ENCODE measurements at regions not wholly inside any gene's neighbourhood (a gene's known extent, or its start where the extent isn't known, plus 50 kb on each side); places are given as distances from the start of the nearest gene placed in this dataset.

DNA sequence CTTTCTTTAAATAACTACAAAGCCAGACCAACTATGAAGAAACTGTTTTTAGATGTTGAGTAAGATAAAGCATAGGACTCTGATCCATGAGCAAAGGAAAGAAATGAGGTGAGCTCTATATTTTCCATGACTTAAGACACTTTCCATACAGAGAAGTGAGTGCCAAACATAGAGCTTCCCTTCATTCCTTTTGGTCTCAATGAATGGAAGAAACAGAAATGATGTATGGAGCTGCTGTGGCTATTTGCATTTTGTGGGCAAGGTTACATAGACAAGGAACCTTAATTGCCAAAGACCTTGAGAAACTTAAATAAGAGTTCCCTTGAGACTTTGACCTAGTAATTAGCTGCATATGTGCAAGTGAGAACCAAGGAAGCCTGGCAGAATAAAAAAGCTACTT, 1152.2 kb downstream of the XPNPEP1 start:
- no peak for TF ChIP-seq EZH2phosphoT487 (IDR thresholded peaks at IDR 0.05; ENCODE audit: borderline replicate concordance)
- TF ChIP-seq, protein P1, sequence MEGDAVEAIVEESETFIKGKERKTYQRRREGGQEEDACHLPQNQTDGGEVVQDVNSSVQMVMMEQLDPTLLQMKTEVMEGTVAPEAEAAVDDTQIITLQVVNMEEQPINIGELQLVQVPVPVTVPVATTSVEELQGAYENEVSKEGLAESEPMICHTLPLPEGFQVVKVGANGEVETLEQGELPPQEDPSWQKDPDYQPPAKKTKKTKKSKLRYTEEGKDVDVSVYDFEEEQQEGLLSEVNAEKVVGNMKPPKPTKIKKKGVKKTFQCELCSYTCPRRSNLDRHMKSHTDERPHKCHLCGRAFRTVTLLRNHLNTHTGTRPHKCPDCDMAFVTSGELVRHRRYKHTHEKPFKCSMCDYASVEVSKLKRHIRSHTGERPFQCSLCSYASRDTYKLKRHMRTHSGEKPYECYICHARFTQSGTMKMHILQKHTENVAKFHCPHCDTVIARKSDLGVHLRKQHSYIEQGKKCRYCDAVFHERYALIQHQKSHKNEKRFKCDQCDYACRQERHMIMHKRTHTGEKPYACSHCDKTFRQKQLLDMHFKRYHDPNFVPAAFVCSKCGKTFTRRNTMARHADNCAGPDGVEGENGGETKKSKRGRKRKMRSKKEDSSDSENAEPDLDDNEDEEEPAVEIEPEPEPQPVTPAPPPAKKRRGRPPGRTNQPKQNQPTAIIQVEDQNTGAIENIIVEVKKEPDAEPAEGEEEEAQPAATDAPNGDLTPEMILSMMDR (conservative IDR thresholded peaks at IDR 0.05; ENCODE audit: low read length) = no peak
- H3K9me2 ChIP-seq (replicated peaks; ENCODE audit: low read depth, low read length) = no peaks in the 10 kb centered on the region
- H3K4me1 ChIP-seq (ENCODE audit: insufficient read depth, low read length, poor library complexity, severe bottlenecking) = no peaks in the 10 kb centered on the region
- H3K4me2 ChIP-seq (ENCODE audit: low read depth, low read length, poor library complexity, severe bottlenecking) = no peak overlapping the region
- H3K4me3 ChIP-seq (ENCODE audit: low read length, poor library complexity, severe bottlenecking) = no peak overlapping the region
- H3K36me3 ChIP-seq (ENCODE audit: insufficient read depth, low read length) = no peaks in the 10 kb centered on the region
- H4K20me1 ChIP-seq (ENCODE audit: insufficient read depth, low read length, poor library complexity, severe bottlenecking) = no peaks in the 10 kb centered on the region
- H3K27me3 ChIP-seq (ENCODE audit: insufficient read depth, low read length, poor library complexity, severe bottlenecking) = no peaks in the 10 kb centered on the region
- H3K9me3 ChIP-seq (ENCODE audit: insufficient read depth, low read depth, low read length) = no peaks in the 10 kb centered on the region
- H3F3A ChIP-seq (ENCODE audit: low read depth) = no peaks in the 10 kb centered on the region
- no peak overlapping the region for H3K9ac ChIP-seq (ENCODE audit: low read depth, low read length, poor library complexity, severe bottlenecking)
- no peaks in the 10 kb centered on the region for H3K79me2 ChIP-seq (ENCODE audit: insufficient read depth, low read length)
- no peak overlapping the region for H2AFZ ChIP-seq (ENCODE audit: low read length)

DNA sequence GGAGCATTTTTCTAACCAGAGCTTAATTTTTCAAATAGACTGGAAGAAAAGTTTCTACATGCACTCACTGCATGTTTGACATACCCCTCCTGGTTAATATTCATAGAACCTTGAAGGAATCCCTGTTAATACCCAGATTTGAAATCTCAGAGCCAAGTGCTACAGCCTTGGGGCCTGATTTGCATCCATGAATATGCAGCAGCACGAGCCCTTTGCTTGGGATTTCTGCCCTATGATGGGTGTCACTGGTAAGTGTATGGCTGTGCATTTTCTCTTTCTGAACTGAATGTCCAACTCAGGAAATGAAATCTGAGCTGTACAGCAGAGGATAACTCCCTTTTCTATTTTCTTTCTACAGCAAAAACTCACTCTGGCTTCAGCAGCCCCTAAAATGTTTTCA, 1157.5 kb downstream of the XPNPEP1 start:
- H3F3A ChIP-seq (ENCODE audit: low read depth) = no peaks in the 10 kb centered on the region
- no peak for TF ChIP-seq EZH2phosphoT487 (IDR thresholded peaks at IDR 0.05; ENCODE audit: borderline replicate concordance)
- TF ChIP-seq, protein P1 (conservative IDR thresholded peaks at IDR 0.05; ENCODE audit: low read length) = no peak
- H3K9me2 ChIP-seq (replicated peaks; ENCODE audit: low read depth, low read length) = no peaks in the 10 kb centered on the region
- H3K9me3 ChIP-seq (ENCODE audit: insufficient read depth, low read depth, low read length) = no peaks in the 10 kb centered on the region
- no peaks in the 10 kb centered on the region for H3K4me1 ChIP-seq (ENCODE audit: insufficient read depth, low read length, poor library complexity, severe bottlenecking)
- H3K27me3 ChIP-seq (ENCODE audit: insufficient read depth, low read length, poor library complexity, severe bottlenecking) = no peaks in the 10 kb centered on the region
- no peak overlapping the region for H2AFZ ChIP-seq (ENCODE audit: low read length)
- H3K79me2 ChIP-seq (ENCODE audit: insufficient read depth, low read length) = no peaks in the 10 kb centered on the region
- no peak overlapping the region for H3K4me3 ChIP-seq (ENCODE audit: low read length, poor library complexity, severe bottlenecking)
- no peak overlapping the region for H3K4me2 ChIP-seq (ENCODE audit: low read depth, low read length, poor library complexity, severe bottlenecking)
- H4K20me1 ChIP-seq (ENCODE audit: insufficient read depth, low read length, poor library complexity, severe bottlenecking) = no peaks in the 10 kb centered on the region
- H3K36me3 ChIP-seq (ENCODE audit: insufficient read depth, low read length) = no peaks in the 10 kb centered on the region
- H3K9ac ChIP-seq (ENCODE audit: low read depth, low read length, poor library complexity, severe bottlenecking) = no peak overlapping the region

DNA sequence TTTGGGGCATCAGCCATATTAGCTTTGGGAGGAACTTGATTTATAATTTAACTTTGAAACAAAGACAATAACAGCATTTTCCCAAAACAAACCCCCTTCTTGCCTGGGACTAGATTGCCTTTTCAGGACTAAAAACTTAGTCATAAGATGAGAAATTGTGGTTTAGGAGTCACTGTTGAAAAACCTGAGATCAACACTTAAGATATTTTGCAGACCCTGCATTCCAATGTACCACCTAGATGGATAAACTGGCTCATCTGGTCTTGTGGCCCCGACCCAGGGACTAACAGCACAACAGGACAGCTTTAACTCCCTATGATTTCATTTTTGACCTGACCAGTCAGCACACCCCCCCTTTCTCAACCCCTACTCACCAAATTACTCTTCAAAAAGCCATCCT, 1165.4 kb downstream of the XPNPEP1 start:
- Histone ChIP-seq H3K79me2 (ENCODE audit: insufficient read depth, low read length) (no peaks in the 10 kb centered on the region), H4K20me1 (ENCODE audit: insufficient read depth, low read length, poor library complexity, severe bottlenecking) (no peaks in the 10 kb centered on the region), H3K9me3 (ENCODE audit: insufficient read depth, low read depth, low read length) (no peaks in the 10 kb centered on the region), H3F3A (ENCODE audit: low read depth) (no peaks in the 10 kb centered on the region), H3K9ac (ENCODE audit: low read depth, low read length, poor library complexity, severe bottlenecking) (no peak overlapping the region), H3K4me2 (ENCODE audit: low read depth, low read length, poor library complexity, severe bottlenecking) (no peak overlapping the region), H3K9me2 (replicated peaks; ENCODE audit: low read depth, low read length) (no peaks in the 10 kb centered on the region), H2AFZ (ENCODE audit: low read length) (no peak overlapping the region), H3K36me3 (ENCODE audit: insufficient read depth, low read length) (no peaks in the 10 kb centered on the region), H3K27me3 (ENCODE audit: insufficient read depth, low read length, poor library complexity, severe bottlenecking) (no peaks in the 10 kb centered on the region), H3K4me3 (ENCODE audit: low read length, poor library complexity, severe bottlenecking) (no peak overlapping the region), H3K4me1 (ENCODE audit: insufficient read depth, low read length, poor library complexity, severe bottlenecking) (no peaks in the 10 kb centered on the region)
- TF ChIP-seq, protein P1 (conservative IDR thresholded peaks at IDR 0.05; ENCODE audit: low read length) = no peak
- TF ChIP-seq EZH2phosphoT487 (IDR thresholded peaks at IDR 0.05; ENCODE audit: borderline replicate concordance) = no peak

Data from Loucy (cell line).